ENCODE measurements at regions not wholly inside any gene's neighbourhood (a gene's known extent, or its start where the extent isn't known, plus 50 kb on each side); places are given as distances from the start of the nearest gene placed in this dataset.

- no peak for TF ChIP-seq CTCF (IDR thresholded peaks at IDR 0.05; ENCODE audit: insufficient read depth, low read depth, low read length)
- no peak for TF ChIP-seq EZH2 (IDR thresholded peaks at IDR 0.05; ENCODE audit: insufficient read depth, low read length)
These were observed 139.7 kb upstream of the WDFY3 start for GRCh38 chr4:85106166-85106565.
